Thymus (tissue), 11 donors: ENCODE measurements at regions not wholly inside any gene's neighbourhood (a gene's known extent, or its start where the extent isn't known, plus 50 kb on each side); places are given as distances from the start of the nearest gene placed in this dataset.
"Not testable (repeated sequence)": the region's sequence is repeated elsewhere in the genome, so short reads cannot be mapped to it uniquely, and the experiment has no call there.

ENCODE experiments used
- DNase-seq, 9 donors: peaks; one replicate each; pipeline ENCODE4 v3.0.0-alpha.2; 2013; ENCODE audit warnings: low spot score in 9 of 9, low read depth in 6 of 9, missing footprints in 1 of 9
- H3K27ac ChIP-seq, 2 donors: one replicate each; pipeline ENCODE4 v1.5.1; 2013; ENCODE audit warnings: control low read depth in 1 of 2, low read depth in 1 of 2, low read length in 1 of 2, mild to moderate bottlenecking in 1 of 2, moderate library complexity in 1 of 2
- H3K27me3 ChIP-seq, 2 donors: one replicate each; pipeline ENCODE4 v1.5.1; 2013; ENCODE audit warnings: low read length in 1 of 2; ENCODE audit not compliant: control insufficient read depth in 2 of 2, insufficient read depth in 1 of 2
- H3K36me3 ChIP-seq, 2 donors: one replicate each; pipeline ENCODE4 v1.5.1; 2013; ENCODE audit warnings: low read length in 1 of 2, mild to moderate bottlenecking in 1 of 2, moderate library complexity in 1 of 2; ENCODE audit not compliant: control insufficient read depth in 2 of 2, insufficient read depth in 2 of 2
- H3K4me1 ChIP-seq, 2 donors: one replicate each; pipeline ENCODE4 v1.5.1; 2013; ENCODE audit warnings: low read length in 2 of 2; ENCODE audit not compliant: control insufficient read depth in 2 of 2, insufficient read depth in 2 of 2
- H3K4me3 ChIP-seq, 2 donors: one replicate each; pipeline ENCODE4 v1.5.1; 2013; ENCODE audit warnings: low read length in 2 of 2, control low read depth in 1 of 2, mild to moderate bottlenecking in 1 of 2
- H3K9me3 ChIP-seq, 2 donors: one replicate each; pipeline ENCODE4 v1.5.1; 2013; ENCODE audit warnings: low read length in 1 of 2, mild to moderate bottlenecking in 1 of 2; ENCODE audit not compliant: control insufficient read depth in 2 of 2, insufficient read depth in 1 of 2
- WGBS: extraction: QIAGEN DNeasy Blood & Tissue Kit; methylation state at CpG from one replicate; pipeline ENCODE4 v1.1.7; 2013; 5-methylcytosine and 5-hydroxymethylcytosine counted together
- donor health status: healthy.

DNA sequence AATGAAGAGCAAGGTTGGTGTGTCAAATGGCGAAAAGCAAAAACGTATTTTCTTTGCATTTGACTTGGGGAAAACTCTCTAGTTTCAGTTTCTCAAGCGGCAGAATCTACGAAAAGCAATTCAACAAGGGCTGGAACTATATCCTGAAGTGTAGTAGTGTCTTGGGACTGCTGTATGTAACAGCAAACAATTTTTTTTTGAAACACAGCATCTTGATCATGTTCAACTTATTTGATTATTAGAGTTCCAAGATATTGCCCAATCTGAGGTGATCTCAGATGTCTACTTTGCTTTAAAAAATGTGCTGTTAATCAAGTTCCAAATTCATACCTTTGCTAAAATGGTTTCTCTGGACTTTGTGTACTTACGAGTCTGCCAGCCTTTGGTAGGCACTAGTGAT, 120.6 kb downstream of the ZWINT start:
- no peaks in the 10 kb centered on the region for H3K36me3 ChIP-seq
- no peaks in the 10 kb centered on the region for H3K27me3 ChIP-seq
- H3K9me3 ChIP-seq: no peaks in the 10 kb centered on the region
- no peaks in the 10 kb centered on the region for H3K4me1 ChIP-seq
- DNase-seq: no peak
- H3K4me3 ChIP-seq: no peak overlapping the region
- no peak overlapping the region for H3K27ac ChIP-seq
- 87% methylated on average over 5 of the region's 5 CpGs for WGBS

DNA sequence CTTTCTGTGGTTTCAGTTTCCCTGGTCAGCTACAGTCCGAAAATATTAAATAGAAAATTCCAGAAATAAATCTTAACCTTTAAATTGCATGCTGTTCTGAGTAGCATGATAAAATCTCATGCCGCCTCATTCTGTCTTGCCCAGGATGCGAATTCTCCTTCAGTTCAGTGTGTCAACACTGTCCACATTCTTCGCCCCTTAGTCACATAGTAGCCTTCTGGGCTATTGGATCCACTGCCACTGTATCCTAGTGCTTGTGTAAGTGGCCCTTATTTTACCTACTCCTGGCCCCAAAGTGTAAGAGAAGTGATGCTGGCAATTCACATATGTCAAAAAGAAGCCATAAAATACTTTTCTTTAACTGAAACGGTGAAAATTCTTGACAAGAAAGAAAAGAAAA, 129.6 kb downstream of the ZWINT start:
- Histone ChIP-seq H3K9me3 (no peaks in the 10 kb centered on the region), H3K4me1 (no peaks in the 10 kb centered on the region), H3K36me3 (no peaks in the 10 kb centered on the region), H3K4me3 (no peak overlapping the region), H3K27me3 (no peaks in the 10 kb centered on the region), H3K27ac (no peak overlapping the region)
- DNase-seq: no peak
- WGBS: 67% methylated on average over 5 of the region's 5 CpGs

DNA sequence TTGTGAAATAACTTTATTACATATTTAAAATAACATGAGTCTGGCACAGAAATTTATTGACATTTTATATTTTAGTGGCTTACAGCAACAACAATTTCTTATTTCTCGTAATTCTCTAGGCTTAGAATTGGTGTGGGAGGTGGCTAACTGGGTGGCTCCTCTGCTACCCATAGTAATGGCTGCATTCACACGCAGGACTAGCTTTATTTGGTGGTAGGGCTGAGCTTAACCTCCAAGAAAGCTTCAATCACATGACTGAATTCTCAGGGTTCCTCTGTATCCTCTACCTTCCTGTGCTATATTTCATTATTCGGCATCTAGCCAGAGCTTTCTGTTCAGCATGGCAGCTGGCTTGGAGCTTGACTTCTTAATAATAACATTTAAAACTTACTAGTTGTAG, 138.8 kb downstream of the ZWINT start:
- no peaks in the 10 kb centered on the region for H3K36me3 ChIP-seq
- H3K4me1 ChIP-seq: no peaks in the 10 kb centered on the region
- DNase-seq: no peak
- H3K27me3 ChIP-seq: no peaks in the 10 kb centered on the region
- H3K9me3 ChIP-seq: no peaks in the 10 kb centered on the region
- no peak overlapping the region for H3K27ac ChIP-seq
- no peak overlapping the region for H3K4me3 ChIP-seq
- WGBS: 83% methylated on average over 3 of the region's 3 CpGs

DNA sequence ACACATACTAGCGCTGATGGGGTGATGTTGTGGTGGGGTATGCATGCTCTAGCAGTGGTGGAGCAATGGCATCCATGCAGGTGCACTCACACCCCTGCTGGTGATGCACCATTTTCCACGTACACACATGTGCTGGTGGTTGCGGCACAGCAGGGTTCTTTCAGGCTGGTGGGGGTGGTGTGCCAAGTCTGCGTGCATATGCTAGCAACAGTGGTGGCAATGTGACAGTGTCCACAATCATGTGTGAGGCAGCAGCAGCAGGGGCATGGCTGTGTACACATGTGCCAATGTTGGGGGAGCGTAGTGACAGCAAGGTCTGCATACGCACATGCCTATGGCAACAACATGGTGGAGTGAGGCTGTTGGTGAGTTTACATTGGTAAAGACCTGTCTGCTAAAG, 148.1 kb downstream of the ZWINT start:
- Histone ChIP-seq H3K27ac (no peak overlapping the region), H3K27me3 (no peaks in the 10 kb centered on the region)
- 96% methylated on average over 6 of the region's 6 CpGs for WGBS

DNA sequence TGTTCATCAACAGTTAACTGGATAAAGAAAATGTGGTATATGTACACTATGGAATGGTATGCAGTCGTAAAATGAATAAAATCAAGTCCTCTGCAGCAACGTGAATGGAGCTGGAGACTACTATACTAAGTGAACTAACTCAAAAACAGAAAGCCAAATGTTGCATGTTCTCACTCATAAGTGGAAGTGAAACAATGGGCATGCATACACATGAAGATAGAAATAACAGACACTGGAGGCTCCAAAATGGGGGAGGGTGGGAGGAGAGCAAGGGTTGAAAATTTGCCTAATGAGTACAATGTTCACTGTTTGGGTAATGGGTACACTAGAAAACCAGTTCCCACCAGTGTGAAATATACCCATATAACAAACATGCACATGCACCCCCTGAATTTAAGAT, 179.5 kb downstream of the ZWINT start:
- H3K4me1 ChIP-seq: no peaks in the 10 kb centered on the region
- H3K4me3 ChIP-seq: no peak overlapping the region
- DNase-seq: no peak
- H3K27me3 ChIP-seq: no peaks in the 10 kb centered on the region
- H3K27ac ChIP-seq: no peak overlapping the region
- H3K9me3 ChIP-seq: peaks cover 0 to 2% of the 10 kb centered on the region in 2 donors
- no peaks in the 10 kb centered on the region for H3K36me3 ChIP-seq
- 81% methylated on average over 2 of the region's 2 CpGs for WGBS

More for the DNA sequence above, 148.1 kb downstream of the ZWINT start:
- H3K4me3 ChIP-seq: no peak overlapping the region
- peaks cover 0 to 11% of the 10 kb centered on the region in 2 donors for H3K9me3 ChIP-seq
- no peak for DNase-seq
- H3K4me1 ChIP-seq: no peaks in the 10 kb centered on the region
- H3K36me3 ChIP-seq: no peaks in the 10 kb centered on the region

DNA sequence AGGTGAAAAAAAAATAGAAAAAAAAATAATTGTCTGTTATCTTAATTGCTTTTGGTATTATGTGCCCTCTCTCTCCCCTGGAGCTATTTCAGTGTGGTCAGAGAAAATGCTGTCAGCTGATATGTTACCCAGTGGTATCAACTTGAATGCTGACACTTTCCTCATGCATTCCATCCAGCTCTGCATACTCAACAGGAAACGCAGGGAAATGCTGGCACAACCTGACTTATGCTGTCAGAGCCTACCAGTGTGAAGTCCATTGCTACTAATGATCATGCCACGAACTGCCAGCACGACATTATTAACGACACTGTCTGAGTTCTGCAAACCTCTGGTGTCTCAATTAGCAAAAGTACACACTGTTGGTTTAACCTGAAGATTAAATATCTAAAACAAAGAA, 182.8 kb downstream of the ZWINT start:
- Histone ChIP-seq H3K36me3 (no peaks in the 10 kb centered on the region), H3K27ac (no peak overlapping the region), H3K9me3 (no peaks in the 10 kb centered on the region), H3K4me1 (no peaks in the 10 kb centered on the region), H3K4me3 (no peak overlapping the region), H3K27me3 (no peaks in the 10 kb centered on the region)
- 80% methylated on average over 4 of the region's 4 CpGs for WGBS
- DNase-seq: no peak

DNA sequence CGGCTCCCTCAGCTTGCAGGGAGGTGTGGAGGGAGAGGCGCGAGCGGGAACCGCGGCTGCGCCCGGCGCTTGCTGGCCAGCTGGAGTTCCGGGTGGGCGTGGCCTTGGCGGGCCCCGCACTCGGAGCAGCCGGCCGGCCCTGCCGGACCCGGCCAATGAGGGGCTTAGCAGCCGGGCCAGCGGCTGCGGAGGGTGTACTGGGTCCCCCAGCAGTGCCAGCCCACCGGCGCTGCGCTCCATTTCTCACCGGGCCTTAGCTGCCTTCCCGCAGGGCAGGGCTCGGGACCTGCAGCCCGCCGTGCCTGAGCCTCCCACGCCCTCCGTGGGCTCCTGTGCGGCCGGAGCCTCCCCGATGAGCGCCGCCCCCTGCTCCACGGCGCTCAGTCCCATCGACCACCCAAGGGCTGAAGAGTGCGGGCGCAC, 206.0 kb downstream of the ZWINT start:
- not testable (repeated sequence) for H3K4me1 ChIP-seq, DNase-seq, H3K27ac ChIP-seq, H3K4me3 ChIP-seq, H3K36me3 ChIP-seq, H3K27me3 ChIP-seq, H3K9me3 ChIP-seq
- WGBS: 97% methylated on average over 41 of the region's 41 CpGs

DNA sequence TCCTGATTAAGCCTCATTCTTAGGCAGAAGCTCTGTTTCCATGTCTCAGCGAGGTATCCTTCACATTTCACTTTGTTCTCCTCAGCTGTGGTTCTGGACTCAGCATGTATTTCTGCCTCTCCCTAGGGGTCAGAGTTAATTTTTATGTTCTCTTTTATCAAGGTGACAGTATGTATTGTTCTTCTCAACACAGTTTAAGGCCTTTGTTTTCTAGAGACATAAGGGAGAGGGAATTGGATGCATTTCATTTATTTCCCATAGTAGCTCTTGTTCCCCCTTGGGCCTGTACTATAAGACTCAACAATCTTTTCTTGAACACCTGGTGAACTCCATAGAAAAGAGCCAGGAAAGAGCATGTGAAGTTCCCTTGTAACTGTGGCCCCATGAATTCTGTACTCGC, 214.3 kb downstream of the ZWINT start:
- Histone ChIP-seq H3K27me3 (no peaks in the 10 kb centered on the region), H3K36me3 (no peaks in the 10 kb centered on the region), H3K4me3 (no peak overlapping the region), H3K9me3 (peaks cover 2 to 4% of the 10 kb centered on the region in 2 donors), H3K27ac (no peak overlapping the region), H3K4me1 (no peaks in the 10 kb centered on the region)
- no peak for DNase-seq
- 96% methylated on average over 2 of the region's 2 CpGs for WGBS

DNA sequence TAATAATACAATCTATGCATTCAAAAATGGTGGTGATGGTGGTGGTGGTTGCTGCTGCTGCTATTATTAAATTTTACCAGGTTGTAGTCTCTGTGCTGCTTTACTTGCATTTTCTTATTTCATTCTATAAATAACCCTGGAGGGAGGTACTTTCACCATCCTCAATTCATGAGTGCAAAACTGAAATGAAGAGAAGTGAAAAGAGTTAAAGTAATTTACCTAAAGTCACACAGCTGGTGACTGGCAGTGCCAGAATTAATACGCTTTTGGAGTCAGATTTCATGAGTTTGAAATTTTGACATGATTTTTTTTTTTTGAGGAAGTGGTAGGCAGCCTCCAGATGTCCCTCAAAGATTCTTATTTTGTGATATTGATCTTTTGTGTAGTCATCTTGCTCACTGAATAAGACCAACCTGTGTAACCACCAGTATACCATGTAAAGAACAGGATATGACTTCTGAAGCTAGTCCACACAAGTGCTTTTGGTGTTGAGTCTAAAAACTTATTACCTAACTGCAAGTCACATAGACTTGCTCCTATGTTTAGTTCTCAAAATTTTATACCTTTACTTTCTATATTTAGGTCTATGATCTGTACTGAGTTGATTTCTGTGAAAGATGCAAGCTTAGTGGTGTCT, 218.8 kb downstream of the ZWINT start:
- H3K27me3 ChIP-seq: no peaks in the 10 kb centered on the region
- H3K27ac ChIP-seq: no peak overlapping the region
- no peak for DNase-seq
- H3K4me1 ChIP-seq: no peaks in the 10 kb centered on the region
- no peaks in the 10 kb centered on the region for H3K36me3 ChIP-seq
- WGBS: 58% methylated on average over 1 of the region's 1 CpG
- no peak overlapping the region for H3K4me3 ChIP-seq
- no peaks in the 10 kb centered on the region for H3K9me3 ChIP-seq

DNA sequence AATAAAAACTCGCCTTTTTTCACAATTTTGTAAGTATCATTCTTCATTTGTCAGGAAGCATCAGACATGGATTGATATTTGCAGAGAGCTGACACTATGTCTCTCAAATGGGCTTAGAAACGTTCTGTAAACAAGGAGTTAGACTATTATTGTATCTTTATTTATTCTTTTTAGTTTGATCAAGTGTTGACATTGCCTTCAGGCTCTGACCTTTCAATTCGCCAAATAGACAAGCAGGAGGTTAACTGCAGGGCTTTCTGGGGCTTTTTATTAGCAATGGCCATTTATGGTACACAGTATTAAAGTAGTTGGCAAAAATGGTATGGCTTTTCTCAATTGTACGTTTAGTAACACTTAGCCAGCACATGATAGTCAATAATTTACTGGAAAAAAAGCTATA, 221.7 kb downstream of the ZWINT start:
- WGBS: 79% methylated on average over 4 of the region's 4 CpGs
- H3K36me3 ChIP-seq: no peaks in the 10 kb centered on the region
- no peak overlapping the region for H3K4me3 ChIP-seq
- no peaks in the 10 kb centered on the region for H3K4me1 ChIP-seq
- H3K27ac ChIP-seq: no peak overlapping the region
- H3K27me3 ChIP-seq: no peaks in the 10 kb centered on the region
- H3K9me3 ChIP-seq: no peaks in the 10 kb centered on the region
- no peak for DNase-seq
